Fibroblast of gingiva (primary cell): ENCODE measurements at regions not wholly inside any gene's neighbourhood (a gene's known extent, or its start where the extent isn't known, plus 50 kb on each side); places are given as distances from the start of the nearest gene placed in this dataset.

Source experiments
- DNase-seq: peaks from one replicate; pipeline ENCODE4 v3.0.0-alpha.2; 2011; ENCODE audit warnings: low read depth

- DNase-seq = no peak
Measured at GRCh38 chr1:80278936-80279335, 1272.4 kb upstream of the ADGRL4 start.

GRCh38 chr1:80274256-80274655 is 1267.7 kb upstream of the ADGRL4 start:
- DNase-seq = no peak

GRCh38 chr1:80272495-80272894 is 1266.0 kb upstream of the ADGRL4 start:
- DNase-seq = no peak

GRCh38 chr1:80258659-80259058 is 1252.1 kb upstream of the ADGRL4 start:
- DNase-seq = no peak

GRCh38 chr1:80251591-80251990 is 1245.1 kb upstream of the ADGRL4 start:
- no peak for DNase-seq

GRCh38 chr1:80251171-80251570 is 1244.6 kb upstream of the ADGRL4 start:
- no peak for DNase-seq

- DNase-seq = no peak
Measured at GRCh38 chr1:80250573-80251168, 1244.1 kb upstream of the ADGRL4 start.

- no peak for DNase-seq
Measured at GRCh38 chr1:80249699-80250098, 1243.2 kb upstream of the ADGRL4 start.

GRCh38 chr1:80248886-80249285 is 1242.4 kb upstream of the ADGRL4 start:
- DNase-seq = peak; percentile 60

- DNase-seq = no peak
Measured at GRCh38 chr1:80245813-80246212, 1239.3 kb upstream of the ADGRL4 start.

- no peak for DNase-seq
Measured at GRCh38 chr1:80244372-80244771, 1237.8 kb upstream of the ADGRL4 start.

- DNase-seq = no peak
Measured at GRCh38 chr1:80241566-80241965, 1235.0 kb upstream of the ADGRL4 start.

- DNase-seq = no peak
Measured at GRCh38 chr1:80225510-80225909, 1219.0 kb upstream of the ADGRL4 start.

- no peak for DNase-seq
Measured at GRCh38 chr1:80221319-80221718, 1214.8 kb upstream of the ADGRL4 start.

- peak; percentile 43 for DNase-seq
Measured at GRCh38 chr1:80218112-80218511, 1211.6 kb upstream of the ADGRL4 start.

- DNase-seq = peak; percentile 79
Measured at GRCh38 chr1:80217377-80217986, 1211.0 kb upstream of the ADGRL4 start.

GRCh38 chr1:80214888-80215540 is 1208.5 kb upstream of the ADGRL4 start:
- no peak for DNase-seq

GRCh38 chr1:80212948-80213347 is 1206.4 kb upstream of the ADGRL4 start:
- no peak for DNase-seq

GRCh38 chr1:80211691-80212380 is 1205.3 kb upstream of the ADGRL4 start:
- DNase-seq = peak; percentile 72

GRCh38 chr1:80202118-80202517 is 1195.6 kb upstream of the ADGRL4 start:
- DNase-seq = no peak

- DNase-seq = no peak
Measured at GRCh38 chr1:80194221-80194620, 1187.7 kb upstream of the ADGRL4 start.

GRCh38 chr1:80181418-80181817 is 1174.9 kb upstream of the ADGRL4 start:
- DNase-seq = no peak

- no peak for DNase-seq
Measured at GRCh38 chr1:80171631-80172030, 1165.1 kb upstream of the ADGRL4 start.
